ENCODE measurements at regions not wholly inside any gene's neighbourhood (a gene's known extent, or its start where the extent isn't known, plus 50 kb on each side); places are given as distances from the start of the nearest gene placed in this dataset.

DNA sequence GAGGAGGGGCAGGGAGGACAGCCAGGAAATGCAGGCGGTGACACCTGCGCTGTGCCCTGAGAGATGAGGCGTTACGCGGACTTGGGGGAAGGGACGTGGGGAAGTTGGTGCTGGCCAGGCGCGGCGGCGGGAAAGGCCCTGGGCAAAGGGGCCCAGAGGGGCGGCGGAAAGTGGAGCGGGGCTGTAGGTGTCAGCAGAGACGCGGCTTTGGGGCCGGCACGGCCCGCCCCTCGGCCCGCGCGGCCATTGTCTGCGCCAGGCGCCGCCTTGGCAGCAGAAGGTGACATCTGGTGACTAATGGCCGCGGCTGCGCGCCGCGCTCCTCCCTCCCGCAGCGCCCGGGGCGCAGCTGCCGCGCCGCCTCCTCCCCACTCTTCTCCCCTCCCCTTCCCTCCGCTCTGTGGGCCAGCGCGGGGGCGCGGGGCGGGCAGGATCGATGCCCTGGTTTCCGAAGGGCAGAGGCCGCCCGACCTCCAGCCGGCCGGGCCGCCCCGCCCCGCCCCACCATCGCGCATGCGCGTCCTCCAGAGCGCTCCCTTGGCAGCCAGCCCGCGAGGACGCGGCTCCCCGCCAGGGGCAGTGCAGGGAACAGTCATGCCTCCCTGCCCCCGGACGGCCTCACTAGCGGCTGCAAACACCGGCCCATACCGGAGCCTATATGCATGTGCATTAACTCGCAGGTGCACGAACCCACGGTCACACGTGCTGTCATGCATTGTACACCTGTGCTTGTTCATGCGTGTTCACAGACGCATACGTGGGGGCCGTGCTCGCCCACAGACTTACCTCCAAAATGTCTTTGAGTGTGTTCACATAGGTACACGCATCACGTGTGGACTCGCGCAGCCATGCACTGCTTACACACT is 269.6 kb downstream of the RPS24 start:
- TF ChIP-seq, protein P1, sequence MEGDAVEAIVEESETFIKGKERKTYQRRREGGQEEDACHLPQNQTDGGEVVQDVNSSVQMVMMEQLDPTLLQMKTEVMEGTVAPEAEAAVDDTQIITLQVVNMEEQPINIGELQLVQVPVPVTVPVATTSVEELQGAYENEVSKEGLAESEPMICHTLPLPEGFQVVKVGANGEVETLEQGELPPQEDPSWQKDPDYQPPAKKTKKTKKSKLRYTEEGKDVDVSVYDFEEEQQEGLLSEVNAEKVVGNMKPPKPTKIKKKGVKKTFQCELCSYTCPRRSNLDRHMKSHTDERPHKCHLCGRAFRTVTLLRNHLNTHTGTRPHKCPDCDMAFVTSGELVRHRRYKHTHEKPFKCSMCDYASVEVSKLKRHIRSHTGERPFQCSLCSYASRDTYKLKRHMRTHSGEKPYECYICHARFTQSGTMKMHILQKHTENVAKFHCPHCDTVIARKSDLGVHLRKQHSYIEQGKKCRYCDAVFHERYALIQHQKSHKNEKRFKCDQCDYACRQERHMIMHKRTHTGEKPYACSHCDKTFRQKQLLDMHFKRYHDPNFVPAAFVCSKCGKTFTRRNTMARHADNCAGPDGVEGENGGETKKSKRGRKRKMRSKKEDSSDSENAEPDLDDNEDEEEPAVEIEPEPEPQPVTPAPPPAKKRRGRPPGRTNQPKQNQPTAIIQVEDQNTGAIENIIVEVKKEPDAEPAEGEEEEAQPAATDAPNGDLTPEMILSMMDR (IDR thresholded peaks at IDR 0.05): peak; percentile 43 to 90
- TF ChIP-seq EP300 (IDR thresholded peaks at IDR 0.05): no peak
- peak in 1 of 2 donors; percentile 52 for TF ChIP-seq POLR2A (IDR thresholded peaks at IDR 0.05)

Measured in suprapubic skin (tissue), 3 donors.